ENCODE measurements at regions not wholly inside any gene's neighbourhood (a gene's known extent, or its start where the extent isn't known, plus 50 kb on each side); places are given as distances from the start of the nearest gene placed in this dataset.

- Histone ChIP-seq H3K27ac (ENCODE audit: insufficient read depth, low read length, poor library complexity, severe bottlenecking) (no peak overlapping the region), H3K27me3 (replicated peaks; ENCODE audit: control insufficient read depth, insufficient read depth, low read length, poor library complexity, severe bottlenecking) (no peaks in the 10 kb centered on the region), H3K9me3 (ENCODE audit: control insufficient read depth, low read length) (no peaks in the 10 kb centered on the region), H3K36me3 (ENCODE audit: control insufficient read depth, insufficient read depth, low read length) (no peaks in the 10 kb centered on the region), H3K4me1 (ENCODE audit: control insufficient read depth, insufficient read depth, low read length, poor library complexity, severe bottlenecking) (no peaks in the 10 kb centered on the region), H3K4me3 (ENCODE audit: insufficient read depth, low read depth, low read length, poor library complexity, severe bottlenecking) (no peak overlapping the region)
- DNase-seq, result no peak
Observed at GRCh38 chr12:111022386-111022785, 102.0 kb upstream of the MYL2 start.

DNA sequence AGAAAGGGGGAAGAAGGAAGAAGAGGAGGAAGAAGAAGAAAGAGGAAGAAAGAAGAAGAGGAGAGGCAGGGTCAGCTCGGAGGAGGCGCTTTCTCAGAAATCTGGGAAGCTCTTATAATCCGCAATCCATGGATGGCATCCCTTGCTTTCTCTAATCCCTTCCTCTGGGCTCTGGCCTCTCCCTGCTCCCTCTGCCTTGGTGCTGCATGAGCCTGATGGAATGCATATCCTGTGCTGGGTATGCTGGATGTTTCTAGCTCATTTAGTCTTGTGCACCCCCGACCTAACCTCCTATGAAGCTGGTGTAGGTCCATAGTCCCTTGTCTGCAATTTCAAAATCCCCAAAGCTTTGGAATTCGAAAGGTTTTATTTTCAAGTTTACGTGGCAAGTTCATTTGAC lies 94.2 kb upstream of the MYL2 start:
- H3K27ac ChIP-seq (ENCODE audit: insufficient read depth, low read length, poor library complexity, severe bottlenecking), result no peak overlapping the region
- no peak for DNase-seq
- H3K27me3 ChIP-seq (replicated peaks; ENCODE audit: control insufficient read depth, insufficient read depth, low read length, poor library complexity, severe bottlenecking), result no peaks in the 10 kb centered on the region
- H3K9me3 ChIP-seq (ENCODE audit: control insufficient read depth, low read length), result no peaks in the 10 kb centered on the region
- H3K4me1 ChIP-seq (ENCODE audit: control insufficient read depth, insufficient read depth, low read length, poor library complexity, severe bottlenecking), result no peaks in the 10 kb centered on the region
- H3K36me3 ChIP-seq (ENCODE audit: control insufficient read depth, insufficient read depth, low read length), result no peaks in the 10 kb centered on the region
- no peak overlapping the region for H3K4me3 ChIP-seq (ENCODE audit: insufficient read depth, low read depth, low read length, poor library complexity, severe bottlenecking)

GRCh38 chr12:111012918-111013317 lies 92.5 kb upstream of the MYL2 start:
- Histone ChIP-seq H3K4me3 (ENCODE audit: insufficient read depth, low read depth, low read length, poor library complexity, severe bottlenecking) (no peak overlapping the region), H3K27ac (ENCODE audit: insufficient read depth, low read length, poor library complexity, severe bottlenecking) (no peak overlapping the region), H3K4me1 (ENCODE audit: control insufficient read depth, insufficient read depth, low read length, poor library complexity, severe bottlenecking) (no peaks in the 10 kb centered on the region), H3K36me3 (ENCODE audit: control insufficient read depth, insufficient read depth, low read length) (no peaks in the 10 kb centered on the region), H3K9me3 (ENCODE audit: control insufficient read depth, low read length) (no peaks in the 10 kb centered on the region), H3K27me3 (replicated peaks; ENCODE audit: control insufficient read depth, insufficient read depth, low read length, poor library complexity, severe bottlenecking) (no peaks in the 10 kb centered on the region)
- no peak for DNase-seq

DNA sequence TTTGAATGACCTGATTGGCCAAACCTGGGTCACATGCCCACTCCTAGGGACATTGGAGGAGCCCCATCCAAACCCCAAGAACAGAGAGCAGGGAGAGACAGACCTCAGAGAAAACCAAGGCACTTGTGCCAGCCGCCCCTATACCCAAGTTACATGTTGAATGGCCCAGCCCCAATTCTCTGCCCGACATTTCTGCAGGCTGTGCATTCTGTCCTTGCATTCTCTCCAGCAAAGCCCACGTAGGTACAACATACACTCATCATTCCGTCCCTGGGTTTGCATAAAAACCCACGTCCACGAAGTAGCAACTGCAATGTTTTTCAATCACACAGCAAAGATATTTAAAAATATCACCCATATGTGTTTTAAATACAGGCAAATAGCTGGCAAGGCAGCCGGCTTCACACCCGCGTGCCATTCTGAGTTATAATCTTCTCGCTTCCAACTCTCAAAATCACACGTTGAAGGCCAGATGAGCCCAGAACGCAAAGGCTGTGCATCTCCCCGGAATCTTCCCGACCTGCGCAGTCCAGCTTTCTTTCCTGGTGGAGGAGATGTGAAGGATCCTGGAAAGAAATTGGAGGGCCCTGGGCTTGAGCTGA lies 91.7 kb upstream of the MYL2 start:
- Histone ChIP-seq H3K4me1 (ENCODE audit: control insufficient read depth, insufficient read depth, low read length, poor library complexity, severe bottlenecking) (no peaks in the 10 kb centered on the region), H3K27me3 (replicated peaks; ENCODE audit: control insufficient read depth, insufficient read depth, low read length, poor library complexity, severe bottlenecking) (no peaks in the 10 kb centered on the region), H3K36me3 (ENCODE audit: control insufficient read depth, insufficient read depth, low read length) (no peaks in the 10 kb centered on the region), H3K9me3 (ENCODE audit: control insufficient read depth, low read length) (no peaks in the 10 kb centered on the region), H3K27ac (ENCODE audit: insufficient read depth, low read length, poor library complexity, severe bottlenecking) (no peak overlapping the region), H3K4me3 (ENCODE audit: insufficient read depth, low read depth, low read length, poor library complexity, severe bottlenecking) (no peak overlapping the region)
- DNase-seq, result no peak

- Histone ChIP-seq H3K4me1 (ENCODE audit: control insufficient read depth, insufficient read depth, low read length, poor library complexity, severe bottlenecking) (no peaks in the 10 kb centered on the region), H3K36me3 (ENCODE audit: control insufficient read depth, insufficient read depth, low read length) (no peaks in the 10 kb centered on the region), H3K27ac (ENCODE audit: insufficient read depth, low read length, poor library complexity, severe bottlenecking) (no peak overlapping the region), H3K27me3 (replicated peaks; ENCODE audit: control insufficient read depth, insufficient read depth, low read length, poor library complexity, severe bottlenecking) (no peaks in the 10 kb centered on the region), H3K9me3 (ENCODE audit: control insufficient read depth, low read length) (no peaks in the 10 kb centered on the region), H3K4me3 (ENCODE audit: insufficient read depth, low read depth, low read length, poor library complexity, severe bottlenecking) (no peak overlapping the region)
- no peak for DNase-seq
Observed at GRCh38 chr12:111010916-111011657, 90.7 kb upstream of the MYL2 start.

DNA sequence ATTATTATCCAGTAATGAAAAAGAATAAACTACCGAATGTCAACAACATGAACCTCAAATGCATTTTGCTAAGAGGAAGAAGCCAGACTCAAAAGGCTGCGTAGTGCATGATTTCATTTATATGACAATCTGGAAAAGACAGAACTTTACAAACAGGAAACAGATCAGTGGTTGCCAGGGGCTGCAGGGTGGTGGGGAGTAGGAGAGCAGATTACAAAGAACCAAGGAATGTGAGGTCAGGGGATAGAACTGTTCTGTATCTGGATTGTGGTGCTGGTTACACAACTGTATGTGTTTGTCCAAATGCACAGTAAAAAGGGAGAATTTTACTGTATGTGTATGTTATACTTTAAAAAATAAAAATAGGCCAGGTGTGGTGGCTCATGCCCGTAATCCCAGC lies 89.7 kb upstream of the MYL2 start:
- H3K27me3 ChIP-seq (replicated peaks; ENCODE audit: control insufficient read depth, insufficient read depth, low read length, poor library complexity, severe bottlenecking), result no peaks in the 10 kb centered on the region

GRCh38 chr12:111006621-111007020 lies 86.2 kb upstream of the MYL2 start:
- DNase-seq, result no peak
- Histone ChIP-seq H3K4me3 (ENCODE audit: insufficient read depth, low read depth, low read length, poor library complexity, severe bottlenecking) (no peak overlapping the region), H3K4me1 (ENCODE audit: control insufficient read depth, insufficient read depth, low read length, poor library complexity, severe bottlenecking) (no peaks in the 10 kb centered on the region), H3K27ac (ENCODE audit: insufficient read depth, low read length, poor library complexity, severe bottlenecking) (no peak overlapping the region), H3K27me3 (replicated peaks; ENCODE audit: control insufficient read depth, insufficient read depth, low read length, poor library complexity, severe bottlenecking) (no peaks in the 10 kb centered on the region), H3K9me3 (ENCODE audit: control insufficient read depth, low read length) (no peaks in the 10 kb centered on the region), H3K36me3 (ENCODE audit: control insufficient read depth, insufficient read depth, low read length) (no peaks in the 10 kb centered on the region)

More for the DNA sequence above, 89.7 kb upstream of the MYL2 start:
- H3K36me3 ChIP-seq (ENCODE audit: control insufficient read depth, insufficient read depth, low read length), result no peaks in the 10 kb centered on the region
- H3K9me3 ChIP-seq (ENCODE audit: control insufficient read depth, low read length), result no peaks in the 10 kb centered on the region
- DNase-seq, result no peak
- no peak overlapping the region for H3K4me3 ChIP-seq (ENCODE audit: insufficient read depth, low read depth, low read length, poor library complexity, severe bottlenecking)
- no peaks in the 10 kb centered on the region for H3K4me1 ChIP-seq (ENCODE audit: control insufficient read depth, insufficient read depth, low read length, poor library complexity, severe bottlenecking)
- H3K27ac ChIP-seq (ENCODE audit: insufficient read depth, low read length, poor library complexity, severe bottlenecking), result no peak overlapping the region

GRCh38 chr12:110998971-110999370 lies 78.6 kb upstream of the MYL2 start:
- Histone ChIP-seq H3K4me1 (ENCODE audit: control insufficient read depth, insufficient read depth, low read length, poor library complexity, severe bottlenecking) (no peaks in the 10 kb centered on the region), H3K4me3 (ENCODE audit: insufficient read depth, low read depth, low read length, poor library complexity, severe bottlenecking) (no peak overlapping the region), H3K36me3 (ENCODE audit: control insufficient read depth, insufficient read depth, low read length) (no peaks in the 10 kb centered on the region), H3K27me3 (replicated peaks; ENCODE audit: control insufficient read depth, insufficient read depth, low read length, poor library complexity, severe bottlenecking) (no peaks in the 10 kb centered on the region), H3K9me3 (ENCODE audit: control insufficient read depth, low read length) (no peaks in the 10 kb centered on the region), H3K27ac (ENCODE audit: insufficient read depth, low read length, poor library complexity, severe bottlenecking) (no peak overlapping the region)
- no peak for DNase-seq

GRCh38 chr12:110998165-110998564 lies 77.8 kb upstream of the MYL2 start:
- DNase-seq, result no peak
- Histone ChIP-seq H3K4me3 (ENCODE audit: insufficient read depth, low read depth, low read length, poor library complexity, severe bottlenecking) (no peak overlapping the region), H3K27ac (ENCODE audit: insufficient read depth, low read length, poor library complexity, severe bottlenecking) (no peak overlapping the region), H3K9me3 (ENCODE audit: control insufficient read depth, low read length) (no peaks in the 10 kb centered on the region), H3K27me3 (replicated peaks; ENCODE audit: control insufficient read depth, insufficient read depth, low read length, poor library complexity, severe bottlenecking) (no peaks in the 10 kb centered on the region), H3K4me1 (ENCODE audit: control insufficient read depth, insufficient read depth, low read length, poor library complexity, severe bottlenecking) (no peaks in the 10 kb centered on the region), H3K36me3 (ENCODE audit: control insufficient read depth, insufficient read depth, low read length) (no peaks in the 10 kb centered on the region)

DNA sequence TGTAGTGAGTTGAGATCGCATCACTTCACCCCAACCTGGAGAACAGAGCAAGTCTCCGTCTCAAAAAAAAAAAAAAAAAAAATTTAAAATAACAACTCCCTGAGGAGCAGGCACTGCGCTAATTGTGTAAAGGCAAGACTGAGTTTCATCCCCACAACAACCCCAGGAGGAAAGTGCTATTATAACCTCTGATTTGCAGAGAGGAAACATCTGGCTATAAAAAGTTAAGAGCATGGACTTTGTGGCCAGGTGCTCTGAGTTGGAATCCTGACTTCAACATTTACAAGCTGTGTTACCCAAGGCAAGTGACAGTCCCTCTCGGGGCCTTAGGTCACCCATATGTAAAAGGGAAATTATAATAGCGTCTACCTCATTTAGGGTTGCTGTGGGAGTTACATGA lies 76.0 kb upstream of the MYL2 start:
- no peaks in the 10 kb centered on the region for H3K4me1 ChIP-seq (ENCODE audit: control insufficient read depth, insufficient read depth, low read length, poor library complexity, severe bottlenecking)
- H3K36me3 ChIP-seq (ENCODE audit: control insufficient read depth, insufficient read depth, low read length), result no peaks in the 10 kb centered on the region
- H3K4me3 ChIP-seq (ENCODE audit: insufficient read depth, low read depth, low read length, poor library complexity, severe bottlenecking), result no peak overlapping the region
- DNase-seq, result no peak
- H3K9me3 ChIP-seq (ENCODE audit: control insufficient read depth, low read length), result no peaks in the 10 kb centered on the region
- H3K27me3 ChIP-seq (replicated peaks; ENCODE audit: control insufficient read depth, insufficient read depth, low read length, poor library complexity, severe bottlenecking), result no peaks in the 10 kb centered on the region
- no peak overlapping the region for H3K27ac ChIP-seq (ENCODE audit: insufficient read depth, low read length, poor library complexity, severe bottlenecking)
